ENCODE measurements at regions not wholly inside any gene's neighbourhood (a gene's known extent, or its start where the extent isn't known, plus 50 kb on each side); places are given as distances from the start of the nearest gene placed in this dataset.

- H4K5ac ChIP-seq (ENCODE audit: insufficient read length, low read depth, low read length) = no peak overlapping the region
- H3K4me3 Mint-ChIP-seq = no peak overlapping the region; a peak in 1 of 5 replicates
- H4K8ac ChIP-seq (replicated peaks; ENCODE audit: insufficient read length, low read depth, low read length) = no peak overlapping the region
- no peaks in the 10 kb centered on the region for H3K9me3 Mint-ChIP-seq
- no peaks in the 10 kb centered on the region for H3K79me1 ChIP-seq (ENCODE audit: insufficient read depth, low read depth, low read length, poor library complexity, severe bottlenecking)
- no peak overlapping the region for H3K9ac ChIP-seq (ENCODE audit: extremely low read depth, insufficient read length, low read length)
- no peak overlapping the region for H3K27ac ChIP-seq (ENCODE audit: insufficient read length, low read depth, low read length)
- H3K23ac ChIP-seq (ENCODE audit: insufficient read length, low read depth, low read length) = no peak overlapping the region
- no peak for TF ChIP-seq CTCF (conservative IDR thresholded peaks at IDR 0.05)
- no peak overlapping the region for H2BK5ac ChIP-seq (ENCODE audit: insufficient read length, low read length)
- peaks cover 6% of the 10 kb centered on the region; the same call in 1 of the 2 replicates for H3K4me1 ChIP-seq (ENCODE audit: insufficient read depth, low read length)
- H3K56ac ChIP-seq (ENCODE audit: insufficient read length, low read depth, low read length) = no peak overlapping the region
- no peaks in the 10 kb centered on the region for H3K36me3 Mint-ChIP-seq (ENCODE audit: insufficient read depth in 1 of 3, low read depth in 3 of 3)
- no peak overlapping the region for H2BK12ac ChIP-seq (ENCODE audit: insufficient read length, low read depth, low read length)
- H3K14ac ChIP-seq (ENCODE audit: insufficient read depth, low read length) = no peak overlapping the region
- peaks cover 5% of the 10 kb centered on the region; the same call in 1 of the 2 replicates for H3K27me3 Mint-ChIP-seq (ENCODE audit: low read depth)
- H3K27me3 ChIP-seq (ENCODE audit: insufficient read depth, low read length) = no peaks in the 10 kb centered on the region
- H3T11ph ChIP-seq (ENCODE audit: low read length) = no peak overlapping the region
- no peaks in the 10 kb centered on the region for H3K79me2 ChIP-seq (ENCODE audit: insufficient read depth, low read length)
- H3K23me2 ChIP-seq (ENCODE audit: insufficient read length, low read depth, low read length, poor library complexity, severe bottlenecking) = no peaks in the 10 kb centered on the region
- H2AFZ ChIP-seq (ENCODE audit: low read length) = no peak overlapping the region
- no peak for DNase-seq
- H3K4me1 Mint-ChIP-seq = peaks cover 19 to 22% of the 10 kb centered on the region in 2 experiments
- H4K91ac ChIP-seq (ENCODE audit: insufficient read length, low read depth, low read length) = no peak overlapping the region
- H3K27ac Mint-ChIP-seq = no peak overlapping the region
- H2BK120ac ChIP-seq (ENCODE audit: low read depth, low read length, poor library complexity, severe bottlenecking) = no peak overlapping the region
- no peak overlapping the region for H3K4me2 ChIP-seq (ENCODE audit: insufficient read depth, insufficient read length, low read length)
- no peak overlapping the region for H3K4ac ChIP-seq (ENCODE audit: low read depth, low read length)
- H2BK15ac ChIP-seq (ENCODE audit: low read depth, low read length) = no peak overlapping the region
- H2BK20ac ChIP-seq (ENCODE audit: low read depth, low read length, poor library complexity, severe bottlenecking) = no peak overlapping the region
- H3K9me3 ChIP-seq (ENCODE audit: control insufficient read depth, low read depth, low read length) = no peaks in the 10 kb centered on the region
- H4K20me1 ChIP-seq (ENCODE audit: control insufficient read depth, insufficient read depth, insufficient read length) = no peaks in the 10 kb centered on the region
- no peak overlapping the region for H3K18ac ChIP-seq (ENCODE audit: insufficient read length, low read depth, low read length)
- no CpG with 5 or more reads among the region's 3 CpGs for WGBS (ENCODE audit: extremely low coverage, insufficient read length, low lambda C conversion rate)
- H2AK5ac ChIP-seq (ENCODE audit: insufficient read length, low read length) = no peak overlapping the region
Observed at GRCh38 chr6:44047801-44048200, 79.5 kb downstream of the MRPL14 start.
